K562 (cell line): ENCODE measurements at regions not wholly inside any gene's neighbourhood (a gene's known extent, or its start where the extent isn't known, plus 50 kb on each side); places are given as distances from the start of the nearest gene placed in this dataset.

Source experiments
- ATAC-seq: fragments of 200-7000 bp; cut with Tn5 transposase; 3 replicates; pipeline ENCODE4 v1.9.1; 2020; ENCODE audit warnings: moderate library complexity
- BruUV-seq: library from RNA; stranded (reverse); fragments of 400-500 nt; replicated peaks from 2 replicates; lab custom pipeline; 2021; lab: Mats Ljungman, UMichigan
- CTCF ChIA-PET: fragments of 300-600 bp; formaldehyde crosslinking; extraction: SDS; loops from one replicate; lab custom pipeline; 2021; ENCODE audit warnings: low intra/inter-chr PET ratio; lab: Yijun Ruan, JAX
- POLR2A ChIA-PET: fragments of 300-600, 350-650 bp; sonication (Branson Sonifier 250); formaldehyde crosslinking; extraction: SDS; loops from one replicate; lab custom pipeline; 2021; ENCODE audit warnings: antibody characterized with exemption, inconsistent platforms; lab: Yijun Ruan, JAX
- DNase-seq, 4 experiments: peaks; one replicate each; pipeline versions ENCODE4 v3.0.0 to v3.0.0-alpha.2; 2011 to 2018; ENCODE audit warnings: low spot score in 3 of 4, mixed read lengths in 3 of 4; ENCODE audit errors: extremely low read depth in 1 of 4
- FAIRE-seq: peaks from 2 replicates; lab custom pipeline; 2011; peaks lifted over from hg19 to GRCh38; lab: Jason Lieb, UNC
- H2AFZ ChIP-seq: 2 replicates; pipeline ENCODE4 v1.6.0; 2011; ENCODE audit warnings: low read depth, low read length, control low read depth, inconsistent platforms
- H3K27ac ChIP-seq: fragments of 200-600 bp; 3 replicates; pipeline ENCODE4 v1.8.0; 2011; ENCODE audit warnings: low read depth, mild to moderate bottlenecking, control low read depth, inconsistent platforms, low read length, moderate library complexity, mixed read lengths; ENCODE audit errors: extremely low read depth
- H3K27me3 ChIP-seq, 2 experiments: fragments of 300-600 bp in 1 of 2; 2 replicates in 1 of 2; 3 replicates in 1 of 2; pipeline versions ENCODE4 v1.6.0 to v1.8.0; 2011; ENCODE audit warnings: inconsistent platforms in 2 of 2, low read length in 2 of 2, mild to moderate bottlenecking in 1 of 2, mixed read lengths in 1 of 2, moderate library complexity in 1 of 2; ENCODE audit not compliant: control insufficient read depth in 2 of 2, insufficient read depth in 2 of 2
- H3K36me3 ChIP-seq: fragments of 300-600 bp; 3 replicates; pipeline ENCODE4 v1.8.0; 2011; ENCODE audit warnings: mild to moderate bottlenecking, low read length, inconsistent platforms; ENCODE audit not compliant: control insufficient read depth, insufficient read depth
- H3K4me1 ChIP-seq, 2 experiments: fragments of 200-600 bp in 1 of 2; replicated peaks in 1 of 2; 2 replicates in 1 of 2; 3 replicates in 1 of 2; pipeline versions ENCODE4 v1.5.1 to v1.8.0; 2011; ENCODE audit warnings: inconsistent platforms in 2 of 2, low read length in 2 of 2, mild to moderate bottlenecking in 1 of 2, mixed read lengths in 1 of 2, moderate library complexity in 1 of 2; ENCODE audit not compliant: control insufficient read depth in 2 of 2, insufficient read depth in 2 of 2
- H3K4me2 ChIP-seq: 2 replicates; pipeline ENCODE4 v1.6.1; 2011; ENCODE audit warnings: low read length, control low read depth, inconsistent platforms, mixed read lengths; ENCODE audit not compliant: insufficient read depth
- H3K4me3 ChIP-seq: fragments of 200-600 bp; sonication (generic), shearing (Covaris generic); 2 replicates; pipeline ENCODE4 v1.5.1; 2016; ENCODE audit warnings: control low read depth, inconsistent platforms
- H3K79me2 ChIP-seq: fragments of 200-600 bp; 3 replicates; pipeline ENCODE4 v1.8.0; 2011; ENCODE audit warnings: low read length, inconsistent platforms; ENCODE audit not compliant: control insufficient read depth, insufficient read depth
- H3K9ac ChIP-seq, 2 experiments: 2 replicates each; pipeline versions ENCODE4 v1.6.0 to v1.6.1; 2011; ENCODE audit warnings: low read depth in 2 of 2, low read length in 2 of 2, control low read depth in 1 of 2, inconsistent platforms in 1 of 2, mild to moderate bottlenecking in 1 of 2, mixed read lengths in 1 of 2; ENCODE audit not compliant: insufficient read depth in 1 of 2
- H3K9me1 ChIP-seq: one replicate; pipeline ENCODE4 v1.6.0; 2011; ENCODE audit warnings: inconsistent platforms, mild to moderate bottlenecking, low read length, moderate library complexity; ENCODE audit not compliant: control insufficient read depth, insufficient read depth
- H3K9me3 ChIP-seq: replicated peaks from 2 replicates; pipeline ENCODE4 v1.5.1; 2011; ENCODE audit warnings: low read depth, low read length, inconsistent platforms; ENCODE audit not compliant: control insufficient read depth, insufficient read depth
- H4K20me1 ChIP-seq: replicated peaks from 2 replicates; pipeline ENCODE4 v1.6.1; 2011; ENCODE audit warnings: low read length, inconsistent platforms, mixed read lengths; ENCODE audit not compliant: control insufficient read depth, insufficient read depth
- CREB1 ChIP-seq, 2 experiments: sonication (generic) in 1 of 2; formaldehyde crosslinking in 1 of 2; IDR thresholded peaks; 2 replicates each; pipeline versions ENCODE4 v1.6.1 to v1.8.0; 2012 to 2022; ENCODE audit warnings: inconsistent platforms in 1 of 2, mild to moderate bottlenecking in 1 of 2, missing genetic modification reagents in 1 of 2, moderate library complexity in 1 of 2
- CREB3L1 ChIP-seq: fragments of 450-650 bp; IDR thresholded peaks from 2 replicates; pipeline ENCODE4 v1.6.1; 2014; ENCODE audit warnings: low read depth, mild to moderate bottlenecking, moderate library complexity, borderline replicate concordance
- CTBP1 ChIP-seq: fragments of 450-650 bp; IDR thresholded peaks from 2 replicates; pipeline ENCODE4 v1.6.1; 2016; ENCODE audit warnings: borderline replicate concordance
- ETS1 ChIP-seq: conservative IDR thresholded peaks from 2 replicates; pipeline ENCODE4 v1.6.1; 2011; ENCODE audit warnings: low read depth, mild to moderate bottlenecking, low read length; ENCODE audit not compliant: control insufficient read depth
- FOXA3 ChIP-seq, 2 experiments: fragments of 450-650 bp in 1 of 2; sonication (generic) in 1 of 2; formaldehyde crosslinking; IDR thresholded peaks in 1 of 2; conservative IDR thresholded peaks in 1 of 2; 2 replicates each; pipeline versions ENCODE4 v1.4.0 to v1.8.0; 2020 to 2022; ENCODE audit warnings: mild to moderate bottlenecking in 2 of 2, missing genetic modification reagents in 1 of 2
- GATAD2A ChIP-seq: fragments of 450-650 bp; IDR thresholded peaks from 2 replicates; pipeline ENCODE4 v1.6.1; 2017
- HDAC2 ChIP-seq: fragments of 450-650 bp; IDR thresholded peaks from 2 replicates; pipeline ENCODE4 v1.6.1; 2016; ENCODE audit warnings: mild to moderate bottlenecking
- NR2C2 ChIP-seq, 2 experiments: fragments of 200-800 bp in 1 of 2; sonication (Bioruptor generic) in 1 of 2; sonication (generic) in 1 of 2; formaldehyde crosslinking in 1 of 2; IDR thresholded peaks; 2 replicates each; pipeline versions ENCODE4 v1.6.1 to v1.8.0; 2016 to 2022; ENCODE audit warnings: mild to moderate bottlenecking in 1 of 2, missing compliant biosample characterization in 1 of 2, missing genetic modification characterization in 1 of 2, missing genetic modification reagents in 1 of 2
- SIX5 ChIP-seq, 2 experiments: IDR thresholded peaks; 2 replicates each; pipeline ENCODE4 v1.6.1; 2011; ENCODE audit warnings: low read length in 2 of 2, borderline replicate concordance in 1 of 2, low read depth in 1 of 2, mild to moderate bottlenecking in 1 of 2, moderate library complexity in 1 of 2; ENCODE audit not compliant: insufficient read depth in 1 of 2
- SRSF1 ChIP-seq: fragments of 200-400 bp; formaldehyde crosslinking; IDR thresholded peaks from 2 replicates; pipeline ENCODE4 v1.6.1; 2017; ENCODE audit warnings: mild to moderate bottlenecking, low read depth, low read length, moderate library complexity
- SRSF9 ChIP-seq: fragments of 200-400 bp; formaldehyde crosslinking; IDR thresholded peaks from 2 replicates; pipeline ENCODE4 v1.6.1; 2017; ENCODE audit warnings: low read depth, low read length, borderline replicate concordance
- WGBS: fragments of 100-300 bp; shearing (Covaris generic); methylation state at CpG from one replicate; pipeline ENCODE4 v1.1.6; 2016; ENCODE audit warnings: low coverage, mixed read lengths; ENCODE audit not compliant: insufficient coverage; ENCODE audit errors: missing lambda C conversion rate; 5-methylcytosine and 5-hydroxymethylcytosine counted together
- in situ Hi-C: fragments of 300-500 bp; cut with MboI; formaldehyde crosslinking; loops from 4 replicates; pipeline ENCODE4 v1.15.0; 2018; ENCODE audit warnings: inconsistent platforms, mixed read lengths
- intact Hi-C: fragments of 100-400 bp; cut with micrococcal nuclease; formaldehyde crosslinking; loops from 2 replicates; pipeline ENCODE4 v1.14.2; 2022
- TF ChIP-seq, protein P1 (sequence below): sonication (generic); formaldehyde crosslinking; IDR thresholded peaks from 2 replicates; pipeline ENCODE4 v1.8.1; 2023; ENCODE audit warnings: mild to moderate bottlenecking, missing genetic modification reagents
- TF ChIP-seq, protein P2 (sequence below): sonication (generic); formaldehyde crosslinking; IDR thresholded peaks from 2 replicates; pipeline ENCODE4 v1.8.1; 2022; ENCODE audit warnings: missing genetic modification reagents

DNA sequence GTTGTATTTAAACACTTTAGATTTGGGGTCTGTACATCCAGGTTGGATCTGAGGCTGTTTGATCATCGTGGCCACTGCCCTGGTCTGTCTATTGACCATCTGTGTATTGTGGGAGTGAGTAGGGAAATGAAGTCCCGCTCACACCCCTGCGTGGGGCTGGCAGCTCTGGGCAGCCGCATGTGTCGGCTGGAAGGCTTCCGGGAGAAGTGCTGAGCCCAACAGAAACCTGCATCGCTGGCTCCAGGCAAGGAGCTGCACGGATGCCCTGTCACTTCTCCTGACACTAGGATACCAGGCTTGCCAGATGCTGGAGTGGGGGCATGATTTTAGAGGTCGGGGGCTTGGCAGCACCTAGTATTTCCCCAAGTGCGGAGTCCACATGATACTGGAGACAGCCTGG lies 93.6 kb downstream of the PHETA1 start:
- in situ Hi-C loops, result no loop called here
- FAIRE-seq (no peak), DNase-seq (no peak), ATAC-seq (no peak)
- H3K4me2 ChIP-seq, result no peak overlapping the region
- 0 out of 4 replicates have a peak overlapping the region, but pooled peaks of 1 of the 2 experiments have one; percentile 19 for H3K9ac ChIP-seq
- no peaks in the 10 kb centered on the region for H3K9me1 ChIP-seq
- no peak overlapping the region for H2AFZ ChIP-seq
- H3K9me3 ChIP-seq, result no peaks in the 10 kb centered on the region
- H3K27me3 ChIP-seq, result peaks cover 13 to 49% of the 10 kb centered on the region in 2 experiments; a peak in 4 of 5 replicates
- H3K36me3 ChIP-seq, result no peaks in the 10 kb centered on the region
- no peaks in the 10 kb centered on the region for H3K79me2 ChIP-seq
- ChIA-PET POLR2A (interaction anchor here (1.0 to 1.2 kb wide), 2 partner anchors 8 to 177 kb away, joined by 3 to 4 read pairs; no protein-coding TSS in a partner anchor), CTCF (no interaction called here)
- H3K27ac ChIP-seq, result no peak overlapping the region
- intact Hi-C loops, result no loop called here
- H4K20me1 ChIP-seq, result no peaks in the 10 kb centered on the region
- no TSS peak for BruUV-seq
- TF ChIP-seq HDAC2 (no peak), NR2C2 (CRISPR knock-in tag; IDR thresholded peaks at IDR 0.05) (no peak), NR2C2 (tag; IDR thresholded peaks at IDR 0.05) (no peak), SIX5 (IDR thresholded peaks at IDR 0.05; ENCODE audit: borderline replicate concordance in 1 of 2, insufficient read depth in 1 of 2, low read depth in 1 of 2, low read length in 2 of 2) (no peak), SRSF1 (no peak), SRSF9 (no peak), ETS1 (no peak), GATAD2A (no peak), CTBP1 (no peak), FOXA3 (CRISPR knock-in tag; conservative IDR thresholded peaks at IDR 0.05 in 1 of 2, IDR thresholded peaks at IDR 0.05 in 1 of 2) (no peak), CREB1 (IDR thresholded peaks at IDR 0.05) (no peak), CREB1 (CRISPR knock-in tag; IDR thresholded peaks at IDR 0.05) (no peak), CREB3L1 (no peak)
- TF ChIP-seq, protein P1, sequence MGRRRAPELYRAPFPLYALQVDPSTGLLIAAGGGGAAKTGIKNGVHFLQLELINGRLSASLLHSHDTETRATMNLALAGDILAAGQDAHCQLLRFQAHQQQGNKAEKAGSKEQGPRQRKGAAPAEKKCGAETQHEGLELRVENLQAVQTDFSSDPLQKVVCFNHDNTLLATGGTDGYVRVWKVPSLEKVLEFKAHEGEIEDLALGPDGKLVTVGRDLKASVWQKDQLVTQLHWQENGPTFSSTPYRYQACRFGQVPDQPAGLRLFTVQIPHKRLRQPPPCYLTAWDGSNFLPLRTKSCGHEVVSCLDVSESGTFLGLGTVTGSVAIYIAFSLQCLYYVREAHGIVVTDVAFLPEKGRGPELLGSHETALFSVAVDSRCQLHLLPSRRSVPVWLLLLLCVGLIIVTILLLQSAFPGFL (CRISPR knock-in tag), result no peak
- TF ChIP-seq, protein P2, sequence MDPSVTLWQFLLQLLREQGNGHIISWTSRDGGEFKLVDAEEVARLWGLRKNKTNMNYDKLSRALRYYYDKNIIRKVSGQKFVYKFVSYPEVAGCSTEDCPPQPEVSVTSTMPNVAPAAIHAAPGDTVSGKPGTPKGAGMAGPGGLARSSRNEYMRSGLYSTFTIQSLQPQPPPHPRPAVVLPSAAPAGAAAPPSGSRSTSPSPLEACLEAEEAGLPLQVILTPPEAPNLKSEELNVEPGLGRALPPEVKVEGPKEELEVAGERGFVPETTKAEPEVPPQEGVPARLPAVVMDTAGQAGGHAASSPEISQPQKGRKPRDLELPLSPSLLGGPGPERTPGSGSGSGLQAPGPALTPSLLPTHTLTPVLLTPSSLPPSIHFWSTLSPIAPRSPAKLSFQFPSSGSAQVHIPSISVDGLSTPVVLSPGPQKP (CRISPR knock-in tag), result no peak
- H3K4me1 ChIP-seq, result no peaks in the 10 kb centered on the region
- WGBS, result under 1% methylated on average over 10 of the region's 10 CpGs
- H3K4me3 ChIP-seq, result no peak overlapping the region
